T-helper 2 cell treated with Interferon-gamma antibody and Interleukin-4, amounts not matched to agents 5 μg/mL and 100 μg/mL, for 36 hours (primary cell): ENCODE measurements at regions not wholly inside any gene's neighbourhood (a gene's known extent, or its start where the extent isn't known, plus 50 kb on each side); places are given as distances from the start of the nearest gene placed in this dataset.
A peak's percentile ranks its signal among the peaks of the same experiment; 100 is the strongest.

Experiments
- DNase-seq: peaks from one replicate; pipeline ENCODE4 v3.0.0; 2021; ENCODE audit warnings: low spot score
- H3K27ac Mint-ChIP-seq: one replicate; pipeline ENCODE4 v1.8.0; 2021; ENCODE audit warnings: mild to moderate bottlenecking, mixed read lengths
- H3K27me3 Mint-ChIP-seq: one replicate; pipeline ENCODE4 v1.8.0; 2021; ENCODE audit warnings: low read depth, mixed read lengths
- H3K36me3 Mint-ChIP-seq: one replicate; pipeline ENCODE4 v1.8.0; 2021; ENCODE audit warnings: low read depth, mixed read lengths
- H3K4me1 Mint-ChIP-seq: one replicate; pipeline ENCODE4 v1.8.0; 2021; ENCODE audit warnings: low read depth, mixed read lengths
- H3K4me3 Mint-ChIP-seq: one replicate; pipeline ENCODE4 v1.8.0; 2022; ENCODE audit warnings: mild to moderate bottlenecking, moderate library complexity, mixed read lengths
- H3K9me3 Mint-ChIP-seq: one replicate; pipeline ENCODE4 v1.8.0; 2021; ENCODE audit warnings: mixed read lengths

DNA sequence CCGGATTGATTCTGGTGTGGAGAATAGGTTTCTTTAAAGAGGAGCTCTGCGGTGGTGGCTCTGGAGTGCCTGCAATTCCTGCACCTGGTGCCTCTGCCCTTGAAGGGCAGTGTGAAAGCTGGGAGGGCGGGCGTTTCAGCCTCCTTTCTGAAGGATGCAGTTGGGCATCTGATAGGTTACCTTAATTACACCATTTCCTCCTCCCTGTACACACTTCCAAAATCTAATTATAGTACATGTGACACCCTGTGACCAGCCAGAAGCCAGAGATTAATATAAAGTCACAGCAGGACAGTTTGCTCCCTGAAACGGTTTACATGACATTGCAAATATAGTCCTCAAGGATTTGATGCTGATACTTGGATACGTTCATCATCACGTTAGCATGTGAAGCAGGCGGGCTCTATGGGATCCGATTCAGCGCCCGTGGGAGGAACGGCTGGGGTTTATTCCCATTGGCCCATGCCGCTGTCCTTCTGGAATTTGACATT lies 548.2 kb downstream of the QKI start:
- Mint-ChIP-seq H3K36me3 (no peaks in the 10 kb centered on the region), H3K4me1 (no peaks in the 10 kb centered on the region), H3K9me3 (no peaks in the 10 kb centered on the region), H3K4me3 (no peak overlapping the region), H3K27ac (no peak overlapping the region), H3K27me3 (no peaks in the 10 kb centered on the region)
- no peak for DNase-seq

DNA sequence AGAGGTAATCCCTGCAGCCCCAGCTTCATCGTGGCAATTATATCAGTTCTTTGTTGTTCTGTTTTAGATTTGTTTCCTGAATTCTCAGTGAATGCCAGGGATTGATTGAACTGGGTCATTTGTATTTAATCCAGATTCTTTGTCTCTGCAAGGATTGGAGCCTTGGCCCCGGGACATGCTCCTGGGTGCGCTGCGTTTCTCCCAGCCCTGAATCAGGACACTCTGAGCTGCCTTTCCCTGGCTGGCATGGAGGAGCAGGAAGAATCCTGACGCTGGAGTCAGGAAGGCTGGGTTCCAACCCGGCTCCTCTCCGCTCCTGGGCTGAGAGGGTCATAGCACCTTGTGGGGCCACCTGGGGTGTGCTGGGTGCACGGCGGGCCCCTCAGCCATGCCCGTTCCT lies 545.6 kb downstream of the QKI start:
- Mint-ChIP-seq H3K36me3 (no peaks in the 10 kb centered on the region), H3K27me3 (peaks cover 3% of the 10 kb centered on the region), H3K4me3 (no peak overlapping the region), H3K27ac (no peak overlapping the region), H3K4me1 (peaks cover 2% of the 10 kb centered on the region), H3K9me3 (no peaks in the 10 kb centered on the region)
- no peak for DNase-seq

DNA sequence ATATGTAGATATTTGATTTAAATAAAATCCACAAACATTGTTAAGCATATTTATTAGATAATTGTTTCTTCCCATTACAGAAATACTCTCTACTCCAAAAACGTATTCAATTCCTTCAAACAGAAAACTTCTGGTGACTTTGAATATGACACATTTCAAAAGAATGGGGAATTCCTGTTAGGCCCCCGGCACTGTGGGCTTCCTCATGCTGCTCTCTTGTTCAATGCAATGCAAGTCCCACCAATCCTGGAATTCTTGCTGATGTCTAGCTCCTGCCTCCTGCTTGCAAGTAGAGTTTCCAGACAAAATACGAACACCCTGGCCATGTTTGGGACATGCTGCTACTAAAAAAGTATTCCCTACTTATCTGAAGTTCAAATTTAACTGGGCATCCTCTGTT lies 544.1 kb downstream of the QKI start:
- Mint-ChIP-seq H3K36me3 (no peaks in the 10 kb centered on the region), H3K27me3 (peaks cover 3% of the 10 kb centered on the region), H3K27ac (no peak overlapping the region), H3K9me3 (no peaks in the 10 kb centered on the region), H3K4me3 (no peak overlapping the region), H3K4me1 (peaks cover 2% of the 10 kb centered on the region)
- DNase-seq = no peak

DNA sequence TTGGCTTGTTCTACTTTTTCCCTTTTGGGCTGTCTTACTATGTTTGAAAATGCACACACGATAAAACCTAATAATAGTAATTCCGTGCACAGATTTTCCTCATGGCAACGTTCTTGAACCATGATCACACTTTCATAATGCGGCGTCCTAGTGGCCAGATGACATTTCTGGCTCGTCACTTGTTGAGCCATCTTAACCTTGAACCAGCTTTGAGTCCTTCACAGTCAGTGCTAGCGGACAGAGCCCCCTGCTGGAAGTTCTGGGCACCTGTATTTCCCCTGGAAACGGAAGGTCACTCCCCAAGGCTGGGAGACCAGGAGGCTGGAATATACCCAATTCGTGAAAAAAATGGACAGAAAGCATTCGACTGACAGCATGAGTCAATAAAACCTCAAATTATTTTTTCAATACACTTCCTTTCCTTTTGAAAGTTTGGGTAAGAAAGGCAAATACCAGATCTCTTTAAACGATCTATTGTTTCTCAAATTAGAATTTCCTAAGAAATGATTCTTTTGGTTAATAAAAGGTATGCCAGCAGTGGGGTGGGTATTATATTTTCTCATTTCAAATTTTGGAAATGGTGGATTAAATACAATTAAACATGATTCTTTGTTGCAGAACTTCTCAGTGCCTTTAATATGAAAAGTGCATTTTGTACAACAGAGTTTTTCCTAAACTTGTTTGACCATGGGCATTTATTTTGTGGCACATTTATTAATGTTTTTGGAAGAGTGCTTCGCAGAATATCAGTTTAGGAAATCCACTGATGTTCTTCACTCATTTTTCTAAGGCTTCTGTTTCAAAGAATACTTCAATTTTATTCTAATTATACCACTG lies 542.3 kb downstream of the QKI start:
- H3K9me3 Mint-ChIP-seq = no peaks in the 10 kb centered on the region
- H3K4me1 Mint-ChIP-seq = peaks cover 2% of the 10 kb centered on the region
- no peak overlapping the region for H3K27ac Mint-ChIP-seq
- H3K27me3 Mint-ChIP-seq = peaks cover 16% of the 10 kb centered on the region
- no peaks in the 10 kb centered on the region for H3K36me3 Mint-ChIP-seq
- DNase-seq = peak; percentile 28
- H3K4me3 Mint-ChIP-seq = no peak overlapping the region

DNA sequence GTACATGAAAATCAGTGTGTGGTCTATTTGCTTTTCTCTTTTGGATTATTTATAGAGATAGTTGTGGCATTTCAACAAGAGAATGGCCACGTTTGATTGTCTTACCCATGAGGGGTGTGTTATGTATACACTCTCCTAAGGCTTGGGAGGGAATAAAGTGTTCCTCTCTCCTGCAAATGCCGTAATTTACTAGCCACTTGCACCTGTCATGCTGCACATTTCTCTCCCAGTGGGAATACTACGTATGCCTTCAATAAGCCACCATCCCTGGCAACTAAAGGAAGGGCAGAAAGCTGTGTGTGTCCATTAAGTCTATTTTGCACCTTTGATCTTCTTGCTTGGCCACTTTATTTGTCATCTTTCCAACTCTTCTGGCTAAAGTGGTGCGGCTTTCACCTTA lies 541.2 kb downstream of the QKI start:
- no peak overlapping the region for H3K4me3 Mint-ChIP-seq
- H3K9me3 Mint-ChIP-seq = no peaks in the 10 kb centered on the region
- H3K4me1 Mint-ChIP-seq = peaks cover 2% of the 10 kb centered on the region
- peaks cover 16% of the 10 kb centered on the region for H3K27me3 Mint-ChIP-seq
- no peaks in the 10 kb centered on the region for H3K36me3 Mint-ChIP-seq
- H3K27ac Mint-ChIP-seq = no peak overlapping the region
- DNase-seq = no peak

DNA sequence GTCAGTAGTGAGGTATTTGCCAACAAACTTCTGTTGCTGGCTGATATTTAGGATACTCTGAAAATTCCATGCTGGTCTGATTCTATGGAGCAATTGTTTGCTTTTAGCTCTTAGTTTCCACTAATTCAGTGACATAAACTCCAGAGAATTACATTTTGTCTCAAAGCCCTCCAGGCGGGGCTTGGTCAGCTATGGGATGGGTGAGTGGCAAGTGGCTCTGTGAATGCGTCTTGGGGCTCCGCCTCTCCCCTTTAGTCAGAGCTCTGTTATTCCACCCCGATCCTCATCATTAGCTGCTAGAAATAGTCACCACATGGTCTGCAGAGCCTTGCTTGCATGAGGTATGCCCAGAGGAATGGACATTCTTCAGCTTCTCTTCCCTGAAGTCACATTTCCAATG lies 540.6 kb downstream of the QKI start:
- H3K4me3 Mint-ChIP-seq = no peak overlapping the region
- H3K36me3 Mint-ChIP-seq = no peaks in the 10 kb centered on the region
- no peak for DNase-seq
- peaks cover 2% of the 10 kb centered on the region for H3K4me1 Mint-ChIP-seq
- H3K9me3 Mint-ChIP-seq = no peaks in the 10 kb centered on the region
- no peak overlapping the region for H3K27ac Mint-ChIP-seq
- peaks cover 16% of the 10 kb centered on the region for H3K27me3 Mint-ChIP-seq

DNA sequence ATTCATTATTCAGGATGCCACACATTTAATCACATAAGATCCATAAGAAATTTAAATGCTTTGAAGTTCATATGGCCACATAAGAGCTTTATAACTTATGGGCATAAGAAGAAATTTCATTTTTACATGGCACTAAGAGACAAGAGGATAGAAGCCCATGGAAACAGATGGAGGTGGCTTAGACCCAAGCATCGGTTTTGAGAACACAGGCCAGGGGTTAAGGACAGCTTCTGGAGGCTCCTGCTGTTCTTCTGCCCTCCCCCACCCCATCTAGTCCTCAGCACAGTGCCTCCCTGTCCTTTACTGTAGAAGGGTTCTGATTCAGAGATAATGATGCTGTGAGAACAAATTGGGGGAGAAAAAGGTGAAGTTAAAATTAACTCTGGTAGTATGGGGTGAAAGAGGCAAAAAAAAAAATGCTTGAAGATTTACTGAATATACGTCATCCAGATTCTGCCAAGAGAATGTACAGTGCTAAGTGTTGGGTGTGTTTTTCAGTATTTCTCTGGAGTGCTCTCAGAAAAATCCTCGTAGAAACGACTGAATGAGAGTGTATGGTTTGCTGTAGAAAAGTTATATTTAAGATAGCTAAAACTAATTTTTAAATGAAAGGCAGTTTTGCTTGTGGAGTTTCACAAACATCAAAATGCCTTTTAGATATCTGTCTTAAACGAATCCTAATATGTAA lies 539.7 kb downstream of the QKI start:
- H3K4me1 Mint-ChIP-seq = peaks cover 2% of the 10 kb centered on the region
- no peak overlapping the region for H3K27ac Mint-ChIP-seq
- peaks cover 16% of the 10 kb centered on the region for H3K27me3 Mint-ChIP-seq
- no peaks in the 10 kb centered on the region for H3K9me3 Mint-ChIP-seq
- no peak for DNase-seq
- no peak overlapping the region for H3K4me3 Mint-ChIP-seq
- H3K36me3 Mint-ChIP-seq = no peaks in the 10 kb centered on the region

DNA sequence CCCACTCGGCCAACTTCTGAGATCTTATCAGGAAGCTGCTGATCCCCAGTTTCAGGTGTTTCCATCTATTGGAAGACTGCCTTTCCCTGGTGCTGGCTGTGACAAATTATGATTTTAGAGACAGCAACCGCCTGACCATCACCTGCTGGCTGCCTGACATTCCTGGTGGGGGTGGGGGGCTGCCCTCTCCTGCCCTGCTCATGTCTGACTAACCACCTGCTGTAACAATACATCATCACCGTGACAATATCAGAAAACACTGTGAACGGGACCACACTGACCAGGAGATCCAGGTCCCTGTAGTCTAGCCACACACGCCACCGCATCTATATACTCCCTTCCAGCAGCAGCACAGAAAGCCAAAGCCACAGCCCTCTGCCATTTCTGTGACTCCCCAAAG lies 537.5 kb downstream of the QKI start:
- Mint-ChIP-seq H3K27ac (no peak overlapping the region), H3K4me3 (no peak overlapping the region), H3K4me1 (peaks cover 2% of the 10 kb centered on the region), H3K9me3 (no peaks in the 10 kb centered on the region), H3K36me3 (no peaks in the 10 kb centered on the region), H3K27me3 (peaks cover 16% of the 10 kb centered on the region)
- DNase-seq = no peak

DNA sequence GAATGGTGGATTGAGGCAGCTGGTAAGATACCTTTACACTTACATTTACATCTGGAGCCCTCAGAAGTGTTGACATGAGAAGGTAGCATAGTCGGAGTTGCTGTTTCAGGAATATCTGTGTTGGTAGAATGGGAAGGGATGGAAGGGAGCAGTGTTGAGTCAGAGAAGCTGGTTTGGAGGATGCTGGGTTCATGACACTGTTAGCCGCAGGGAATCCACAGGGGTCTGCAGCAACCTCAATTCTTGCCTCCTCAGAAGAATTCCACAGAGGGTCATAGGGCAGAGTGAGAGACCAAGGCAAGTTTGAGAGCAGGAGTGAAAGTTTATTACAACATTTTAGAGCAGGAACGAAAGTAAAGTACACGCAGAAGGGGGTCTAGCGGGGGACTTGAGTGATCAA lies 536.8 kb downstream of the QKI start:
- Mint-ChIP-seq H3K4me1 (no peaks in the 10 kb centered on the region), H3K27ac (no peak overlapping the region), H3K36me3 (no peaks in the 10 kb centered on the region), H3K4me3 (no peak overlapping the region), H3K27me3 (peaks cover 16% of the 10 kb centered on the region), H3K9me3 (no peaks in the 10 kb centered on the region)
- no peak for DNase-seq

DNA sequence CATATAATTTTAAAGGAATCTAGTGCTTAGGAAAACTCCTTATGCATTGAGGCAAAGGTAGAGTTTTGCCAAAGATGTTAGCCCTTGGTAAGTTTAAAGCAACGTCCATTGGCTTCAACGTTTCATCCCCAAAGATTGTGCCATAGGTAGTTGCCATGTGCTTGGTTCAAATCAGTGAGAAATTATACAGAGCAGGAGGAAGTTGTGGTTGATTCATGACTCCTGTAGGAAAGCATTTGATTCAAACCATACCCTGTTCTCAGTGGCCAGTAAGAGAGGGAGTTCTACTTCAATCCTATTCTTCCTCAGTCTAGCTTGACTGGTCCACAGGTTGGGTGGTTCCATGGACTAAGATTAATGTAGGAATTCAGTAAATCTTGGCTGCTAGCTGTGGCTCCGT lies 535.6 kb downstream of the QKI start:
- no peaks in the 10 kb centered on the region for H3K4me1 Mint-ChIP-seq
- no peak for DNase-seq

DNA sequence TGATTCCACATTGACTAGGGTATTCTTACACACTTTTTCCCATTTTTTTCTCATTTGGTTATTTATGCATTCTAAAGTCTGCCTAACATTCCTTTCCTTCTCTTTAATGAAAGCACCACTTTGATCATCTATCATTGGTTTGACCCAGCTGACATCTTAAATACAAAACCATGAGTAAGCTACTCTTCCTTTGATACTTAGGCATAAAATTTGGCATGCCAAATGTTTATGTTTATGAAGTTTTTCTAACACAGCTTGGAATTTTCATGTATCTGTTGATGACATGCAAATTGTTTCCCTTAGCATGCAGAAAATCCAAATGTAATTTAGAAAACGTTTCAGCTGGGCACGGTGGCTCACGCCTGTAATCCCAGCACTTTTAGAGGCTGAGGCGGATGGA lies 534.9 kb downstream of the QKI start:
- H3K4me3 Mint-ChIP-seq = no peak overlapping the region
- no peak overlapping the region for H3K27ac Mint-ChIP-seq
- no peak for DNase-seq
- peaks cover 12% of the 10 kb centered on the region for H3K27me3 Mint-ChIP-seq
- H3K9me3 Mint-ChIP-seq = no peaks in the 10 kb centered on the region
- no peaks in the 10 kb centered on the region for H3K36me3 Mint-ChIP-seq
- no peaks in the 10 kb centered on the region for H3K4me1 Mint-ChIP-seq

More for the DNA sequence above, 535.6 kb downstream of the QKI start:
- Mint-ChIP-seq H3K36me3 (no peaks in the 10 kb centered on the region), H3K4me3 (no peak overlapping the region), H3K9me3 (no peaks in the 10 kb centered on the region), H3K27me3 (peaks cover 12% of the 10 kb centered on the region), H3K27ac (no peak overlapping the region)

DNA sequence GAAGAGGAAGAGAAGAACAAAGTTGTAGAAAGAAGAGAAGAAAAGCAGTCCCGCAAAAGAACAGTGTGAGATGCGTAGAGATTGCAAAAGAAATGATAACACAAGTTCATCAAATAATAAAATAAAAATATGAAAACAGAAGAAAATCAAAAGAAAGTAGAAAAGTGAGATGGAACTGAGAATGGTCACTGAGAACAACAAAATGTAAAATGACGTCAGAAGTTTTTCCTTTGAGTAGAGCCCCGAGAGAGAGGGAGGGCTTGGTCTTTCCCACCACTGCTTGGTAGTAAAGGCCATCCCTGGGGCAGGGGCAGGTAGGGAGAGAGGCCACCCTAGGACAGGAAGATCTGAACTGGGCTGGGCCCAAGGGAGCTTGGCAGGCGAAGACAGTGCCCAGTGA lies 533.7 kb downstream of the QKI start:
- no peaks in the 10 kb centered on the region for H3K9me3 Mint-ChIP-seq
- H3K27me3 Mint-ChIP-seq = peaks cover 12% of the 10 kb centered on the region

DNA sequence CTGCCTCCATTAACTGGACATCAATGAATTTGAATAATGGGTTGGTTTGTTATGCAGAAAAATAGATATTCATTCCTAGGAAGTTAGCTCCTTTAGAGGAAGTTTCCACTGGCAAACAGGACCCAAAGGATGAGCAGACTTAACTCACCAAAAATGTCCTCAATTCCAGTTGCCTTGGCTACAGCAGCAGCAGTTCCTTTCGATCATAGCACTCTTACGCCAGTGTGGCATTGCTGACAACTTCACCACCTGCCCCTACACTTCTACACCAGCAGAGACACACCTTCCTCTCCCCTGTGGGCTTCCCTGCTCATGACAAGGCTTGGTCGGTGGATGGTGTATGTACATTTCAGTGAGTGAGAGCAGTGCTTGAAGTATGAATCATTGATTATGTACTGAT lies 532.8 kb downstream of the QKI start:
- Mint-ChIP-seq H3K4me1 (no peaks in the 10 kb centered on the region), H3K4me3 (no peak overlapping the region), H3K36me3 (no peaks in the 10 kb centered on the region), H3K9me3 (no peaks in the 10 kb centered on the region), H3K27me3 (peaks cover 7% of the 10 kb centered on the region), H3K27ac (no peak overlapping the region)
- no peak for DNase-seq

More for the DNA sequence above, 533.7 kb downstream of the QKI start:
- Mint-ChIP-seq H3K4me3 (no peak overlapping the region), H3K36me3 (no peaks in the 10 kb centered on the region), H3K4me1 (no peaks in the 10 kb centered on the region), H3K27ac (no peak overlapping the region)
- no peak for DNase-seq

DNA sequence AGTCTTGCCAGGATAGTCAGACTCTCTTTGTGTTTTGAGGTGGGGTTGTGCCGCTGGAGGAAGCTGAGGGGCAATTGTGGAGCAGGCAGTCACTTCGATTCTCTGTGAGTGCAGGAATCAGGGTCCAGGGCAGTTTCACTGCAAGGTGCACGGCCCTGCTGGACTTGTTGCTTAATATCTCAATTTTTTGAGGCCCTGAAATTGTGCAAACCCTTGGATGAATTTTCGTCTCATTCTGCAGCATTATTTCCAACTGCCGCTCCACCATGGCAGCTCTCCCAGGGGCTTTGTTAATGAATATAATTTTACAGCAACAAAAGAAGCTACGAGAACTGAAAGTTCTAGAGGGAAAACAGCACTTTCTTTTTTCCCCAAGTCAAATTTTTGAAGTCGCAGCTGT lies 531.9 kb downstream of the QKI start:
- H3K9me3 Mint-ChIP-seq = no peaks in the 10 kb centered on the region
- no peaks in the 10 kb centered on the region for H3K36me3 Mint-ChIP-seq
- H3K4me1 Mint-ChIP-seq = no peaks in the 10 kb centered on the region
- H3K4me3 Mint-ChIP-seq = no peak overlapping the region
- no peak for DNase-seq
- H3K27ac Mint-ChIP-seq = no peak overlapping the region
- peaks cover 3% of the 10 kb centered on the region for H3K27me3 Mint-ChIP-seq
